Stimulated activated CD4-positive, alpha-beta T cell treated with anti-CD3 and anti-CD28 coated beads, Interleukin-12 subunit alpha, Interleukin-12 subunit beta, amount 100 ng/mL, for 4 hours (primary cell): ENCODE measurements at regions not wholly inside any gene's neighbourhood (a gene's known extent, or its start where the extent isn't known, plus 50 kb on each side); places are given as distances from the start of the nearest gene placed in this dataset.
"Not testable (repeated sequence)": the region's sequence is repeated elsewhere in the genome, so short reads cannot be mapped to it uniquely, and the experiment has no call there.

Experiments
- DNase-seq: peaks from one replicate; pipeline ENCODE4 v3.0.0-alpha.2; 2020

DNA sequence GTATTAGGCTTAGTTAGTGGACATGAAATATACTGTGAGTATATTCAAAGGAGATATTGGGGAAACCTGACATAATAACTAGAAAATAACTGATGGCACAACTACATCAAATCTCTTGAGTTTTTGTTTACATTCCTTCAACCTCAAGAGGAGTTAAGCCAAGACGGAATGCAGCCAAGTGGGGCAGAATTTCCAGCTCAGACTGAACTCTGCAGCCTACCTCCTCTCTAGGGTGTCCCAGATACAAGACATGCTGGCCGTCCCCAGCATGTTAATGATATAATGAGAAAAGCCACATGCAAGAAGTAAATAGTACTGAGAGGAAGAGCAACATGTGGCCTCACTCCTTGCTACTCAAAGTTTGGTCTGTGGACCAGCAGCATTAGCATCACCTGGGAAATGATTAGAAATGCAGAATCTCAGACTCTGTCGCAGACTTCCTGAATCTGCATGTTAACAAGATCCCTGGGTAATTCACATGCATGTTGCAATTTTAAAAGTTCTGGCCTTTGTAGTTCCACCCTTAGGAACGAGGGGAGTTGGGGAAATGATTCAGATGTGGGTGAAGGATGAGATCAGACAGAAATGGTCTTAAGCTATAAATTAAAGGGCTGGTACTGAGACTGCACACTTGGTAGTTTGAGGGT is 118.4 kb upstream of the CACUL1 start:
- no peak for DNase-seq

DNA sequence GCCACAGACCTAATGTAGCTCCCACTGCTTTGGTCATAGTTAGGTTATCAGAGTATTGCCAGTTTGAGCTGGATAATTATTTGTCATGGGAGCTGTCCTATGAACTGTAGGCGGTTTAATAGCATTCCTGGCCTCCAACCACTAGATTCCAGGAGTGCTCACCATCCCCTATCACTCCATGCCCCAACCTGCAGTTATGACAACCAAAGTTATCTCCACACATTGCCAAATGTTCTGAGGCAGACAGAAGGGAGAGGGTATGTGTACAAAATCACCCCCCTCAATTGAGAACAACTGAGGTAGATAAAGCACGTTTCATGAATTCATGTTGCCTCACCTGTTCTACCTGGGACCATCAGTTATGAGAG is 119.0 kb upstream of the CACUL1 start:
- DNase-seq: no peak

DNA sequence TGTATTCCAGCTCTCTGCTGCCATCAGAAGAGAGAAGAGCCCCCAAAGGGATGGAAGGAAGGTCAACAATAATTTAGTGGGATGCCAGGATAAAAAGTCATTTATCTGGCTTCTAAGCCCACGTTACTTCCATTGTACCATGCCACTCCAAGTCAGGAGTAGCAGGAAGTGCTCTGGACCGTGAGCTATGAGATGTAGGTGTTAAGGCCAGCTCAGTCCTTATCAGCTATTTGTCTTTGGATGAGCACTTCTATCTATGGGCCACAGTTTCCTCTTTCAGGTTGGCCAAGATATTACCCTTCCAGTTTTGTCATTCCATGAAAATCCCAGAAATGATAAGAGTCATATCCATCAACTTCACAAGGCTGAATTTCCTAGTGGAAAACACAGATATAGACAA is 119.4 kb upstream of the CACUL1 start:
- no peak for DNase-seq

DNA sequence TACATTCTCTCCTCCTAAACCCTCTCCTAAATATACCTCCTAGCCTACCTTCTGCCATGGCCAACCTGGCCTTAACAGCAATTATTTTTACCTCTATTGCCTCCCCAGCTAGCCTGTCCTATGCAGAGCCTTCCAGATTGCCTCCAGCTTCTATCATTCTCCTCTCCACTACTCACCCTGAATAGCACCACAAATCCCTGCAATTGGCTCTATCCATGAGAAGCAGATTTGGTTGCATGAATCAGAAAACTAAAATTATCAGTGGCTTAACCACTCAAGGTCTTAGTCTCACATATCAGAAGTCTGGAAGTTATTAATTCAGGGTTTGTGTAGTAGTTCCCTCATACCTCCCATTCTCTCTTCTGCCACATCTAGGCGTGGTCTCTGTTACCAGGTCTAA is 120.3 kb upstream of the CACUL1 start:
- DNase-seq: no peak

DNA sequence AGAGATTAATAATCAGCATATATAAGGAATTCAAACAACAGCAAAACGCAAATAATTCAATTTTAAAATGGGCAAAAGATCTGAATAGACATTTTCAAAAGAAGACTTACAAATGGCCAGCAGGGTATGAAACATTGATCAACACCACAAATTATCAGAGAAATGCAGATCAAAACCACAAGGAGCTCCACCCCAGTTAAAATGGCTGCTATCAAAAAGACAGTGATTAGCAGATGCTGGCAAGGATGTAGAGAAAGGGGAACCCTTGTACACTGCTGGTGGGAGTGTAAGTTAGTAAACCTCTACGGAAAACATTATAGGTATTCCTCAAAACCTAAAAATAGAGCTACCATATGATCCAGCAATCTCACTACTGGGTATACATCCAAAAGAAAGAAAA is 128.0 kb upstream of the CACUL1 start:
- no peak for DNase-seq

DNA sequence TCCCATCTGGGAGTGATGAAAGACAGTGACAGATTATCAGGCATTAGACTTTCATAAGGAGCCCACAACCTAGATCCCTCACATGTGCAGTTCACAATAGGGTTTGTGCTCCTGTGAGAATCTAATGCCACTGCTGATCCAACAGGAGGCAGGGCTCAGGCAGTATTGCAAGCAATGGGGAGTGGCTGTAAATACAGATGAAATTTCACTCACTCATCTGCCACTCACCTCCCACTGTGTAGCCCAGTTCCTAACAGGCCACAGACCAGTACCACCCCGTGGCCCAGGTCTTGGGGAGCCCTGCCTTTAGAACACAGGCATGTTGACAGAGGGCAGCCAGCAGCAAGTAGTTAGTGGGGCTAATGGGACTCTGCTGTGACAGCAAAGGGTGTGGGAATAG is 137.3 kb upstream of the NANOS1 start:
- no peak for DNase-seq

DNA sequence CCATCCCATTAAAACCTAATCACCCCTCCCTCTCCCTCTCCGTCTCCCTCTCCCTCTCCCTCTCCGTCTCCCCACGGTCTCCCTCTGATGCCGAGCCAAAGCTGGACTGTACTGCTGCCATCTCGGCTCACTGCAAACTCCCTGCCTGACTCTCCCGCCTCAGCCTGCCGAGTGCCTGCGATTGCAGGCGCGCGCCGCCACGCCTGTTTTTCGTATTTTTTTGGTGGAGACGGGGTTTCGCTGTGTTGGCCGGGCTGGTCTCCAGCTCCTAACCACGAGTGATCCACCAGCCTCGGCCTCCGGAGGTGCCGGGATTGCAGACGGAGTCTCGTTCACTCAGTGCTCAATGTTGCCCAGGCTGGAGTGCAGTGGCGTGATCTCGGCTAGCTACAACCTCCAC is 134.6 kb upstream of the NANOS1 start:
- not testable (repeated sequence) for DNase-seq

DNA sequence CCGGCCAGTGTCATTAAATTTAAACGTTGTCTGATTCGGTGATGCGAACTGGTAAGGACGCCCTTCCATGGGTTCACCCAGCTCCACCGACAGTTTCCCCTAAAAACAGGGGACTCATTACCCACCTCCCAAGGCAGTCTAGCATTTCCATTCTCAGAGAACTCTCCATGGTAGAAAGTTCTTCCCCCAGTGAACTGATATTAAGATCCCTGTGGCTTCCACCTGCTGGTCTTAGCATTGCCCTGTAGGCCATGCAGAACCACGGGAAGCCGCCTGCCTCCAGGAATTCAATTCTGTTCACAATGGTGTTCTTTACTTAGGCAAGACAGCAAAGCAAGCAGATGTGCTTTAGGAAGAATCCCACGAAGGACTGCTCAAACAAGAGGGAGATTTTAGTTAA is 128.9 kb upstream of the NANOS1 start:
- DNase-seq: no peak

DNA sequence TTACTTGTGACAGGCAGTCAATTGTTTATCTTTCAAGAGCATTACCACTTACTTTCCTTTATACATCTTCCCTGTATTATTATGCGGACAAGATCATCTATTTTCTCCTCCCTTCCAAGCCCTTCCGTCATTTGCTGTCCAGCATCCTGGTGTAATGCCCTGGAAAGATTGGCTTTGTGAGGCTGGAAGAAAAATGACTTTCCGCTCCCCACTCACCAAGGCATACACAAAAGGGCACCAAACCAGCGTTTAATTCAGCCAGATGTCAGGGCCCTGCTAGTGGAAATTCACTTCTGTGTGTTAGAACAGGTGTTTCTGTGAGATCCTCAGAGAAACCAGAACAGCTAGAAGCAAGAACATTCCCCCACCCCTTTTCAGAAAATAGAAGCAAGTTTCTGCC is 128.1 kb upstream of the NANOS1 start:
- DNase-seq: no peak

DNA sequence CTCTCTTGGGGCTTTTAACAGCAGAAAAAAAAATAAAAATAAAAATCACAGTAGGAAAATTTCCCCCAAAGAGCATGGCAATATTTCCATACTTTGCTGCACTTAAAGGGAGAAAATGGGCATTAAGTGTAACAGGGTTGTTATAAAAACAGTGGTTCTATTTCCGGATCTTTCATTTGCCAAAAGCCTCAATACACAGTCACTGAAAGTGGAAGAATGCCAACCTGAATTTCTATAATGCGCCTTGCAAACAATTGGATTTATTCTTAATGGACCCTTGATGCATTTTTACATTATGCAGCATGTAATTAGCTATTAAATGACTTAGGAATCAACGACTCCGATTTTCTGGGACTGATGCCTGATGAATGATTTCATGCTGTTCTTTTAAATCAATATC is 127.6 kb upstream of the NANOS1 start:
- DNase-seq: no peak

DNA sequence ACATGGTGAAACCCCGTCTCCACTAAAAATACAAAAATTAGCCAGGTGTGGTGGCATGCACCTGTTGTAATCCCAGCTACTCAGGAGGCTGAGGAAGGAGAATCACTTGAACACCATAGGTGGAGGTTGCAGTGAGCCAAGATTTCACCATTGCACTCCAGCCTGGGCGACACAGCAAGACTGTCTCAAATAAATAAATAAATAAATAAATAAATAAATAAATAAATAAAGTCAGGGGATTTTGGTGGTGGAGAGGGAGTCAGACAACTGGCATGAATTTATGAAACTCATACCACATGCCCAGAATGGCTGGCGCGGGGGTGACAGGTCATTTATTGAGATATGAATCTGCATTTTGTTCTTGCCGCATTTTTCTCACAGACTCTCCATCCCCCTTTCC is 126.9 kb upstream of the NANOS1 start:
- not testable (repeated sequence) for DNase-seq

DNA sequence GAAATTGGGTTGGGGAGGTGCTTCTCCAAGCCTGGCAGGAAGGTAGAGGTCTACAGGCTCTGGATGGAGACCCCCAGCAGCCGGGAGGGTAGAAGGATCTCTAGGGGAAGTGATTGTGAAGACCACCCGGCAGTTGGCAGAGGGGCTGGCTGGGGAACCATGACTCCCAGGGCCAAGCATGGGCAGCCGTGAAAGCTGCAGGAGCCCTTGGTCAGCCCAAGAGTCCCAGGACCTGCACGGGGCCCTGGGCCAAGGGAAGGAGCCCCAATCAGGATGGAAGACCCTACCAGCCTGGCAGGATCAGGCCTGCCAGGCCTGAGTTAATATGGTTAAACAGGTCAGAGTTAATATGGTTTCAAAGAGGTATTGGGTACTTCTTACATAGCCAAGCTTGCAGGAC is 126.3 kb upstream of the NANOS1 start:
- DNase-seq: no peak

DNA sequence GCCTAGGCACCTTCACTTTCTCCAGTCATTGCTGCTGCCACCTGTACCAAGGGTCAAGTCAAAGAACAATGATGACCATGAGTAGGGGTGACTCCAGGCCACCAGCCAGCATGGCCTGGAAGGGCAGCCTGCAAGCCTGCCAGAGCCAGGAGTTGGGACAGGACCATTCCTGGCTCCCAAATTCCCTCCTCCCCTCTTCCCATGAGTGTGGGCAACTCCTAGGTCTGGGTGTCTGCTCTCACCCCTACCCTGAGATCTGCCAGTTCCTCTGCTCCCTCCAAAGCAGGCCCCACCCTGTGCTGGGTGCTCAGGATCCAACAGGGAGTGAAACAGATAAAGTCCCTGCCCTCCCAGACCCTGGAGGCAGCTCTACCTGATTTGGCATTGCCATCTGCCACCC is 125.8 kb upstream of the NANOS1 start:
- DNase-seq: no peak

DNA sequence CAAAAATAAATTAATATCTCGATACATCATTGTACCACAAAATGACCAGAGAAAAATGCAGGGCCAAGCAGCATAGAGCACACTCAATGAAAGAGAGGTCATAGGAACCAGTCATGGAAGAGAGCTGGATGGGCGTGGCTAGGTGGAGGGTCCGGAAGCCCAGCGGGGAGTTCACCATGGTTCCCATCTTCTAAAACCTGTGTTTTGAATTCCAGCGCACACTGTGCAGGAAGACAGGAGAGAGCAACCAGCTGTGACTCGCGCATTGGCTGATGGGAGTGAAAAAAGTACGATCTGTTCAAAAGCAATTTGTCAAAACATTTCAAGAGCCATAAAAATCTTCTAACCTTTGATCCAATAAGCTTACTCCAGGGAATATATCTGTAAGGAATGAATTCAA is 125.2 kb upstream of the NANOS1 start:
- DNase-seq: no peak

DNA sequence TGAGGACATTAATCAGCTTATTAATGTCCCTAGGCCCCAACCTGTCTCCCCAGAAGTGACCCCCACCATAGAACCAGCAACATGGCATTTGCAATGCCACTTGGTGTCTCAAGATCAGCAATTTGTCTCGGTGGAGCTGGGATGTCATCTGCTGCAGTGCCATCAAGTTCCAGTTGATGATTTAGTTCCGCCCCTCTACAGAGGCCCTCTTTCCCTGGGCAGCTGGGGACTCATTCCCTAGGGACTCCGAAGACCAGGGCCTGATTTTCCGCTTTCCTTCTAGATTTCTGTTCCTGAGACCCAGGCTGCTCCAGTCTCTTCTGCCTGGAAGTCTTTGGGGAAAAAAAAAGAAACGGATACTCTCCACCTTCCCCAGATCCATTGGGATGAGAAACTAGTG is 122.5 kb upstream of the NANOS1 start:
- no peak for DNase-seq

DNA sequence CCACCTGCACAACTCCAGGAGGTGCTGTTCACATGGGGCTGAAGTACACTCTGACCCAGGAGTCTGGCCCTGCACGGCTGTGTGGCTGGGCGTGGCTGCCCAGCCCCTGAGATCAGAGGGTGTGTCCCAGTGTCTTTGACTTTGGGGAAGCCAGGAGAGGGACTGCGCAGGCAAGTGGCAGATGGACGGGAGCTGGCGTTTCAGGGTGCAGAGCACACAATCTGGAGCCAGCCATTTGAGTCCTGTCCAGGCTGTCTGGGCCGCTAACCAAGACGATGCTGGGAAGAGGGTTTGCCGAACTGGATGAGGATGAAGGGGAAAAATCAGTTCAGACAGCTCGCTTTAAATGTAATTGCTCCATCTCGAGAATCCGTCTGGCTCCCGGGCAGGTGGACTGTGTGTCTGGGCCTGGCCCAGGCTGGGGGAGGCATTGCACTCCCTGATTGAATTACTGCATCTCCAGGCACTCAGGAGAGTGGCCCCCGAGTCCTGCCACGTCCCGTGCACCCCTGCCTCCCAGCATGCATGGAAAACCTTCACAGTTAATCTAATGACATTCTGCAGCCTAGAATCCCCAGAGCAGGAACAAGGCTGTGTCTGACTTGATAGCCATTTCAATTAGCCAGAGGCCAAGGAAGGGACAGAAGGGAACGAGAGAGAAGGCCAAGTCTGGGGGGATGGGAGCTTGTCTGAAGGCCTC is 120.8 kb upstream of the NANOS1 start:
- no peak for DNase-seq

DNA sequence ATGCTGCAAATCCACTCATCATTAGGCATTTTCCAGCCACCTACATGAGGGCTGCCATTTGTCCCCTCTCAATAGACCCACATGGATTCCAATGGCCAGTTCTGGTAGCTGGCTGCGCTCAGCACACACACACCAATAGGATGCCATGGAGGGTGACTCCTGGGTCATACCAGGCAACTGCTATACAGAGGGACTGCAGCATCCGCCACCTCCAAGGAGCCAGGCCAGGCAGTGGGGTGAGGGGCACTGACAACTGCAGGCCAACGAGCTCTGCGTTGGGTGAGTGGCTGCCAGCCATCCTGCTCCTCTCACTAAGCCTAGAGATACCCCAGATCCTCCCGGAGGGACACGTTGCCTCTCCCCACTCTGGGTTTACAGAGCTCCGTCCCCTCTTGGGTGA is 118.8 kb upstream of the NANOS1 start:
- no peak for DNase-seq

DNA sequence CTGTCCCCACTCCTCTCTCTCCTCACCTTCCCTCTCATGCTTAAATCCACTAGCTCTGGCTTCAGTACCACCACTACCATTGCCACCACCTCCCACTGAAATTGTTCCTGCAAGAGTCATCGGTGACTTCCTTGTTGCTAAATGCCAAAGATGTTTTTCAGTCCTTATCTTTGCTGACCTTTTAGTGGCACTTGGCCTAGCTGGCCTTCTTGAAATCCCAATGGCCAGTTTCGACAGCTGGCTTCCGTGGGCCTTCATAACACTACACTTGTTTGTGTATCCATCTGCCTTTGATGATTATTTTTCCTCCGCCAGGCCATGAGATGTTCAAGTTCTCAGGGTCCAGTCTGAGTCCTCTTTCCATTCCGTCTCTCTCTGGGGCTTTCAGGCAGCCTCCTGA is 118.2 kb upstream of the NANOS1 start:
- DNase-seq: no peak

DNA sequence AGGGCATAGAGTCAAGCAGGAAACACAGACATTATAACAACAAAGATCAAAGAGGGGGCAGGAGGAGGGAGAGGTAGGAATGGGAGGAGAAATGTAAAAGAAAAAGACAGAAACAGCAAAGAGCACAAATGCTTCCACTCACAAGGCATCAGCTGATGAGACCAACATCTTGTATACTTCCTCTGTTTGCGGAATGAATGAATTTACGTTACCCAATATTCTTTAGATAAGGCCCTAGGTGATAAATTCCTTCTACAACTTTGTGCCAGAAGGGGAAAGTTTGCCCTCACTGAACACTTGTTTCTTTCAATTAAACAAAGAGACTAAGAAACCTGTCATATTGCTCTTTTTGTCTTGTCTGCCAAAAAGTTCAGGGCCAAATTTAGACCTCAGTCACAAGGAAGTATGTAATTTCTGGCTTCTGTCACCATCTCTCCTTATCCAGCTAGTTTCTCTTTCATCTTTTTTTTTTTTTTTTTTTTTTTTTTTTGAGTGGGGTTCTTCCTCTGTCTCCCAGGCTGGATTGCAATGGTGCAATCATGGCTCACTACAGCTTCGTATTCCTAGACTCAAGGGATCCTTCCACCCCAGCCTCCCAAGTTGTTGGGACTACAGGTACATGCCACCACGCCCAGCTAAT is 116.4 kb upstream of the NANOS1 start:
- no peak for DNase-seq

DNA sequence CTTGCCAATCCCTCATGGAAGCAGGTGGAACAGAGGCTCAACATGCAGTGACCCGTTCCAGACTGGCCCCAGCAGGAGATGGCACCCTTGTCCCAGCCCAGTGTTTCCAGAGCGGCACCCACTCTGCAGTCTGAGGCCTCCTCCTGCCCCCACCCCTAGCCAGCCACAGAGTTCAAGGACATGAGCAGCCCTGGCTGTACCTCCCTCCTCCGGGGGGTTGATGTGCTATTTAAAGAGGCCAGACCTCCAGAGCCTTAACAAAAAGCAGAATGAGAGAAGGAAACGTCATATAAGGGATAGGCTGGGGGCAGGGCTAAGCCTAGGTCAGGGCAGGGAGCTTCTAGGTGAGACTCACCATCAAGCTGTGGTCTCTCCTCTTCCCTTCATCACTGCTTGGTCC is 115.7 kb upstream of the NANOS1 start:
- no peak for DNase-seq

DNA sequence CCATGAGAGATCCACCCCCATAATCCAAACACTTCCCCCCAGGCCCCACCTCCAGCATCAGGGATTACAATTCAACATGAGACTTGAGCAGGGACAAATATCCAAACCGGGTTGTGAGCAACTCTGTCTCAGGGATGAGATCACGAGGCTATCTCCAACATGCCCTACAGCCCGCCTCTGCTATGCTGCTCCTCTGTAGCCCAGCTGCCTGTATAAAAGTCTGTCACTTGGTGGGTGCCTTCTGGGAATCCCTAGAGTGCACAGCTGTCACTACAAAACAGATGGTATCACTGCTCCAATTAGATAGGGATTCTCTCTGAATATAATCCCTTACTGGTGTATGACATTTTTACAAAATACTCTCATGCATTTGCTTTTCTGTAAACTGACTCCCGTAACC is 114.9 kb upstream of the NANOS1 start:
- no peak for DNase-seq

DNA sequence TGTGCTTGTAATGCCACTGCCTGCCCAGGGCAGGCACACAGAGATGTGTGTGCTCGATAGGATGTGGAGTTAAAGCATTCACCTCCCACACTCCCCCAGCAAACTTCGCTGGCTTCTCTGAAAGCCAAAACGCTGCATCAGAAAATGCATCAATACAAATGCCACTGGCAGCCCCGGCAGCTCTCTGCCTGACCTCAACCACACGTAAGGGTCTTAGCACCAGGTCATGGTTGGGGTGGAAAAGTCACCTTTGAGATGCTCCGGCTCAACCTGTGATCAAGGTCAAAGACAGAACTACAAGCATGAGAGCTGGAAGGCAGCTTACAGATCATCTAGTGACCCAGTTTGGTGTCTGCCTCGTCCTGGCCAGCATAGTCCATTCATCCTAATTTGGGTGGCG is 114.4 kb upstream of the NANOS1 start:
- no peak for DNase-seq

DNA sequence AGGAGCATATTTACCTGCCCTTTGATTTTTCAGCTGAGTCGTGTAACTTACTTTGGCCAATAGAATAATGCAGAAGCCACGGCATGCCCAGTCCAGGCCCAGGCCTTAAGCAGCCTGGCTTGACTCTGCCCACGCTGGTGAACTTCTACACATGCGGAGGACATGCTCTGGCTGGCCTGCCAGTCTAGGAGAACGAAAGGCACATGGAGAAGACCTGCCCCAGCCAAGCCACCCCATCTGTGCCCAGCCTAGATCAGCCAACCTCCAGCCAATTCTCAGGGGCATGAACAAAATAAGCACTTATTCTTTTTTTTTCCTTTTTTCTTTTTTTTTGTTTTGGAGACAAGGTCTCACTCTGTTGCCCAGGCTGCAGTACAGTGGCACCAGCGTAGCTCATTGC is 112.7 kb upstream of the NANOS1 start:
- DNase-seq: no peak

DNA sequence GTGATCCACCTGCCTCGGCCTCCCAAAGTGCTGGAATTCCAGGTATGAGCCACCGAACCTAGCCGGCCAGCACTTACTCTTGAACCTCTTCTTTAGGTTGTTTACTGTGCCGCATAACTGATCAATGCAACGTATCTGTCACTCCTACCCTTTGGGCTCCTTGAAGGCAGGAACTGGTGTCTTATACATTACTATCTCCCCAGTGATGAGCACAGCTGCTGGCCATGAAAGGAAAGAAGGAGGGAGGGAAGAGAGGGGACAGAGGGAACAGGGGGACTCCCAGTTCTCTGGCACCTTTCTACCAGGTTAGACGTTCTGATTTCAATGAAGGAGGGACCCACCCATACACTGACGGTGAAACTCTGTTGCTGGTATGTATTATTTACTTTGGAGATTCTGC is 111.8 kb upstream of the NANOS1 start:
- DNase-seq: no peak

DNA sequence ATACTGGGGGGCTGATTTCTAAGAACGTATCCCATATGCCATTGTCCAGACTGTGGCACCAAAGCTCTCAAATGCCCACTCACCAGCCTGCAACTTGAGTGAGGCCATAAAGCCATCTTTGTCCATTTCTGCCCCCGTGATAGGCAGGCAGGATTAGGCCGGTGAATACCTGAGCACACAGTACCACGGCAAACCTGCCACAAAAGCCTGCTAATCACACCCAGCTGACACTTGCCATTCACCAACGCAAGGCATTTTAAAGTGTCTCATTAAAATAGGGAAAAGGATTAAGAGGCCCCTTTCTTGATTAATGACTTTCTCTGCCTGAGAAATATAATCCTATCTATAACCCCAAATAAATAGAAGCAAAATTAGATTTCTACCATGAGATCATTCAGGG is 111.4 kb upstream of the NANOS1 start:
- DNase-seq: no peak
